Lower lobe of right lung (tissue), 2 donors: ENCODE measurements at regions not wholly inside any gene's neighbourhood (a gene's known extent, or its start where the extent isn't known, plus 50 kb on each side); places are given as distances from the start of the nearest gene placed in this dataset.

Experiments
- ATAC-seq, 2 donors: fragments of 200-7000 bp; cut with Tn5 transposase; one replicate each; pipeline ENCODE4 v1.9.1; 2020 to 2022; ENCODE audit warnings: mild to moderate bottlenecking in 2 of 2, moderate library complexity in 2 of 2
- DNase-seq: peaks from one replicate; pipeline ENCODE4 v3.0.0-alpha.2; 2020
- H3K27ac ChIP-seq: fragments of 200-600 bp; one replicate; pipeline ENCODE4 v1.8.0; 2022
- H3K27me3 ChIP-seq: fragments of 200-600 bp; one replicate; pipeline ENCODE4 v1.8.0; 2022; ENCODE audit warnings: low read depth
- H3K36me3 ChIP-seq: fragments of 200-600 bp; one replicate; pipeline ENCODE4 v1.8.0; 2022; ENCODE audit warnings: mild to moderate bottlenecking
- H3K4me1 ChIP-seq: fragments of 200-600 bp; one replicate; pipeline ENCODE4 v1.8.0; 2022
- H3K4me3 ChIP-seq: fragments of 200-600 bp; one replicate; pipeline ENCODE4 v1.8.0; 2022; ENCODE audit warnings: mild to moderate bottlenecking
- H3K9me3 ChIP-seq: fragments of 200-600 bp; one replicate; pipeline ENCODE4 v1.8.0; 2022
- intact Hi-C: fragments of 100-400 bp; cut with DNase I; formaldehyde crosslinking; loops from one replicate; pipeline ENCODE4 v1.11.0; 2022
- TF ChIP-seq, protein P1 (sequence below): fragments of 200-600 bp; IDR thresholded peaks from one replicate; pipeline ENCODE4 v1.8.0; 2022; ENCODE audit warnings: antibody characterized with exemption, mild to moderate bottlenecking
- donor health status: DM: no; HTN: yes; CAD: no; lungs with severe emphysema.

DNA sequence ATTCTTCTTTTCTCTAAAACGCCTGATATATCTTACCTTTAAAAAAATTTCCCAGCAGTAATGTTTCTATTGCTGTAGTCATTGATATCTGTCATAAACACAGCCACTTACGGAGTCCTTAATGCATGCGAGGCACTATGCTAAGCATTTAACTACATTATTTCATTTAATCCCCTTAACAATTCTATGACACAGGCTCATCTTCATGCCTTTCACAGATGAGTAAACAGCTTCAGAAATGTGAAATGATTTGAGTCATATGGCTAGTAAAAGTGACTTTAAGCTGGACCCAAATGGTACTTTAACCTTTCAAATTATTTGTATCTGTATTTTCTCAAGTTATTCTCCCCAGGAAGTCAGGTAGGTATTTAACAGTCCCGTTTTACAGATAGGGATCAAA lies 125.1 kb upstream of the FGGY start:
- Histone ChIP-seq H3K4me3 (no peak overlapping the region), H3K4me1 (no peaks in the 10 kb centered on the region), H3K9me3 (no peaks in the 10 kb centered on the region), H3K36me3 (no peaks in the 10 kb centered on the region), H3K27me3 (no peaks in the 10 kb centered on the region), H3K27ac (no peak overlapping the region)
- intact Hi-C loops = no loop called here
- no peak for ATAC-seq
- no peak for DNase-seq
- TF ChIP-seq, protein P1, sequence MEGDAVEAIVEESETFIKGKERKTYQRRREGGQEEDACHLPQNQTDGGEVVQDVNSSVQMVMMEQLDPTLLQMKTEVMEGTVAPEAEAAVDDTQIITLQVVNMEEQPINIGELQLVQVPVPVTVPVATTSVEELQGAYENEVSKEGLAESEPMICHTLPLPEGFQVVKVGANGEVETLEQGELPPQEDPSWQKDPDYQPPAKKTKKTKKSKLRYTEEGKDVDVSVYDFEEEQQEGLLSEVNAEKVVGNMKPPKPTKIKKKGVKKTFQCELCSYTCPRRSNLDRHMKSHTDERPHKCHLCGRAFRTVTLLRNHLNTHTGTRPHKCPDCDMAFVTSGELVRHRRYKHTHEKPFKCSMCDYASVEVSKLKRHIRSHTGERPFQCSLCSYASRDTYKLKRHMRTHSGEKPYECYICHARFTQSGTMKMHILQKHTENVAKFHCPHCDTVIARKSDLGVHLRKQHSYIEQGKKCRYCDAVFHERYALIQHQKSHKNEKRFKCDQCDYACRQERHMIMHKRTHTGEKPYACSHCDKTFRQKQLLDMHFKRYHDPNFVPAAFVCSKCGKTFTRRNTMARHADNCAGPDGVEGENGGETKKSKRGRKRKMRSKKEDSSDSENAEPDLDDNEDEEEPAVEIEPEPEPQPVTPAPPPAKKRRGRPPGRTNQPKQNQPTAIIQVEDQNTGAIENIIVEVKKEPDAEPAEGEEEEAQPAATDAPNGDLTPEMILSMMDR = no peak

DNA sequence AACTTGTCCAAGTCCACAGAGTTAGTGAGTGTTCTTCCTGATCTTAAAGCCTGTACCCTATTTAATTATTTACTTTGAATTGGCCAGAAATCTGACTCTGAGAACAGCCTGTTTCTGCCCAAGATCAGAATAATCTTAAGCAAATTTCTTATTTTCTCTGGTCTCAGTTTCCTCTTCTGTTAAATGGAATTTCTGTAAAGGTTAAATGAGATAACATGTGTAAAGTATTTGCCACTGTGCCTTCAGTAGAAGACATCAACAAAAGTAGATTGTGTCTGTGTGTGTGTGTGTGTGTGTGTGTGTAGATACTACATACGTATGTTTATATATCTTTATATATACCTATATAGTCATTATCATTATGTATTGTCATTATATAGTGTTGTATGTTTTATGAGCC lies 124.2 kb upstream of the FGGY start:
- Histone ChIP-seq H3K4me3 (no peak overlapping the region), H3K9me3 (no peaks in the 10 kb centered on the region), H3K36me3 (no peaks in the 10 kb centered on the region), H3K4me1 (no peaks in the 10 kb centered on the region), H3K27me3 (no peaks in the 10 kb centered on the region), H3K27ac (no peak overlapping the region)
- ATAC-seq = no peak
- TF ChIP-seq, protein P1 = no peak
- no peak for DNase-seq
- intact Hi-C loops = no loop called here

DNA sequence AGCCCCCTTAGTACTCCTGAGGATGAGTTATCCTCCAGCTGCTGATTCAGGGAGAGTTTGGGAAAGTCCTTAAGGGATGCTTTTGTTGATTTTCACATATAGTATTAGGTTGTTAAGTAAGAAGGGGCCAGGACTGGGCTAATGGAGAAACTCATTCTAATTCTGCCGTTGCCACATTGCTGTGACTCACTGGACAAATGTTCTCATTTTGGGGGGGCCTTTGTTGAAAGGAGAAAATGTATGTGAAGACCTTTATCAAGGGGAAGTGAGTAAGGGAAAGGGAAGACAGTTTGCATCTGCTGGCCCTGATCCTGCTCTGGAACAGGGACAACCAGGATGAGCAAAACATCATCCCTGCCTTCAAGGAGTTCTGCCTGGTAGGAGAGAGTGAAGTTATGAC lies 123.2 kb upstream of the FGGY start:
- Histone ChIP-seq H3K36me3 (no peaks in the 10 kb centered on the region), H3K27ac (no peak overlapping the region), H3K9me3 (no peaks in the 10 kb centered on the region), H3K4me1 (no peaks in the 10 kb centered on the region), H3K4me3 (no peak overlapping the region), H3K27me3 (no peaks in the 10 kb centered on the region)
- TF ChIP-seq, protein P1 = no peak
- intact Hi-C loops = no loop called here
- ATAC-seq (no peak), DNase-seq (no peak)

DNA sequence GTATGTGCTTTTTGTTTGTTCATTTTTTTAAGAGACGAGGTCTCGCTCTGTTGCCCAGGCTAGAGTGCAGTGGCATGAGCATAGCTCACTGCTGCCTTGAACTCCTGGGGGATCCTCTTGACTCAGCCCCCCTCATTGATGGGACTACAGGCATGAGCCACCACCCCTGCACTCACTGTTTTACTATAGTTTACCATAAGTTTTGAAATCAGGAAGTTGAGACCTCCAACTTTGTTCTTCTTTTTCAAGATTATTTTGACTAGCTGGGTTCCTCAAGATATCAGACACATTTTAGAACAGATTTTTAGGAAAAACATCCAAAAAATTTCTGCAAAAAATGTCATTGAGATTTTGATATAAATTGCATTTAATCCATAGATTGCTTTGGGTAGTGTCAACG lies 120.4 kb upstream of the FGGY start:
- ATAC-seq = no peak
- TF ChIP-seq, protein P1 = no peak
- no peaks in the 10 kb centered on the region for H3K9me3 ChIP-seq
- intact Hi-C loops = no loop called here
- no peaks in the 10 kb centered on the region for H3K4me1 ChIP-seq
- H3K4me3 ChIP-seq = no peak overlapping the region
- no peak overlapping the region for H3K27ac ChIP-seq
- no peaks in the 10 kb centered on the region for H3K36me3 ChIP-seq
- no peaks in the 10 kb centered on the region for H3K27me3 ChIP-seq
- no peak for DNase-seq

DNA sequence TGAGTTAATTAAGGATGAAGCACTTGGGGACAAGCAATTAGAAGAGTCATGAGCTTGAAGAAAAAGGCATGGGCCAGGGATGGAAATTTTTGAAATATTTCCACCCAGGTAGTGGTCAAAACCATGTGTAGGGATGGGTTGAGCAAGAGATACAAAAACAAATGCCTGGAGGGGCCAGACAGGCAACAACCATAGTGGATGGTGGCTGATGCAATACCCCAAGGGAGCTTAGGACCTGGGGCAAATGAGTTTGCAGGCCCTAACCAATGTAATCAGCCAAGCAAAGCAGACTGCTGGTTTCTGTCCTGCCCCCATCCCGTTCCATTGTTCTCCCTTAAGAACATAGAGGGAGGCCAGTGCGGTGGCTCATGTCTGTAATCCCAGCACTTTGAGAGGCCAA lies 119.1 kb upstream of the FGGY start:
- Histone ChIP-seq H3K9me3 (no peaks in the 10 kb centered on the region), H3K36me3 (no peaks in the 10 kb centered on the region), H3K27ac (no peak overlapping the region), H3K4me3 (no peak overlapping the region), H3K27me3 (no peaks in the 10 kb centered on the region), H3K4me1 (no peaks in the 10 kb centered on the region)
- DNase-seq (no peak), ATAC-seq (no peak)
- TF ChIP-seq, protein P1 = no peak
- intact Hi-C loops = no loop called here
